SK-N-SH (cell line): ENCODE measurements at regions not wholly inside any gene's neighbourhood (a gene's known extent, or its start where the extent isn't known, plus 50 kb on each side); places are given as distances from the start of the nearest gene placed in this dataset.

Experiments
- CTCF ChIA-PET: fragments of 300-600, 350-600 bp; formaldehyde crosslinking; extraction: SDS; loops from one replicate; lab custom pipeline; 2021; lab: Yijun Ruan, JAX
- POLR2A ChIA-PET: fragments of 350-600 bp; sonication (Branson Sonifier 250); formaldehyde crosslinking; extraction: SDS; loops from one replicate; lab custom pipeline; 2020; ENCODE audit warnings: antibody characterized with exemption, inconsistent platforms; lab: Yijun Ruan, JAX
- DNase-seq: peaks from one replicate; pipeline ENCODE4 v3.0.0; 2012
- H2AFZ ChIP-seq: fragments of 200-600 bp; sonication (generic); 2 replicates; pipeline ENCODE4 v1.8.1; 2016; ENCODE audit warnings: antibody characterized with exemption, mild to moderate bottlenecking, low read depth
- H3F3A ChIP-seq: fragments of 200-600 bp; sonication (generic); replicated peaks from 2 replicates; pipeline ENCODE3; 2016; ENCODE audit warnings: antibody characterized with exemption, mild to moderate bottlenecking; ENCODE audit not compliant: insufficient read depth
- H3K27ac ChIP-seq, 2 experiments: fragments of 200-500 bp in 1 of 2; fragments of 200-600 bp in 1 of 2; sonication (Bioruptor generic) in 1 of 2; sonication (generic), shearing (Covaris generic) in 1 of 2; 2 replicates each; pipeline versions ENCODE4 v1.5.1 to v1.6.1; 2014 to 2016; ENCODE audit warnings: low read depth in 2 of 2, inconsistent platforms in 1 of 2, low read length in 1 of 2, mild to moderate bottlenecking in 1 of 2, mixed read lengths in 1 of 2
- H3K27me3 ChIP-seq: fragments of 200-600 bp; sonication (generic), shearing (Covaris generic); 2 replicates; pipeline ENCODE4 v1.6.1; 2016; ENCODE audit warnings: mixed run types; ENCODE audit not compliant: insufficient read depth
- H3K36me3 ChIP-seq, 2 experiments: fragments of 200-500 bp in 1 of 2; fragments of 200-600 bp in 1 of 2; sonication (Bioruptor generic) in 1 of 2; sonication (generic) in 1 of 2; replicated peaks in 1 of 2; 2 replicates each; pipeline versions ENCODE3 to v1.5.1; 2014 to 2016; ENCODE audit warnings: low read length in 1 of 2, mild to moderate bottlenecking in 1 of 2; ENCODE audit not compliant: insufficient read depth in 2 of 2, control insufficient read depth in 1 of 2
- H3K4me1 ChIP-seq, 2 experiments: fragments of 200-500 bp in 1 of 2; fragments of 200-600 bp in 1 of 2; sonication (Bioruptor generic) in 1 of 2; sonication (generic), shearing (Covaris generic) in 1 of 2; 2 replicates each; pipeline versions ENCODE4 v1.5.1 to v1.6.1; 2014 to 2016; ENCODE audit warnings: low read depth in 1 of 2, low read length in 1 of 2, mixed run types in 1 of 2; ENCODE audit not compliant: insufficient read depth in 2 of 2, control insufficient read depth in 1 of 2
- H3K4me2 ChIP-seq: fragments of 200-600 bp; sonication (generic), shearing (Covaris generic); 2 replicates; pipeline ENCODE4 v1.6.1; 2017; ENCODE audit warnings: mixed run types
- H3K4me3 ChIP-seq, 2 experiments: fragments of 200-500 bp in 1 of 2; fragments of 200-600 bp in 1 of 2; sonication (Bioruptor generic) in 1 of 2; sonication (generic), shearing (Covaris generic) in 1 of 2; 2 replicates each; pipeline versions ENCODE4 v1.5.1 to v1.8.1; 2014 to 2016; ENCODE audit warnings: low read depth in 2 of 2, inconsistent platforms in 1 of 2, low read length in 1 of 2, mild to moderate bottlenecking in 1 of 2, mixed read lengths in 1 of 2, moderate library complexity in 1 of 2
- H3K79me2 ChIP-seq: fragments of 200-600 bp; sonication (generic); 2 replicates; pipeline ENCODE4 v1.8.1; 2017; ENCODE audit warnings: mild to moderate bottlenecking; ENCODE audit not compliant: insufficient read depth
- H3K9ac ChIP-seq: fragments of 200-600 bp; sonication (generic); 2 replicates; pipeline ENCODE4 v1.6.1; 2017; ENCODE audit warnings: mixed run types
- H3K9me2 ChIP-seq: fragments of 200-600 bp; sonication (generic); 2 replicates; pipeline ENCODE4 v1.6.1; 2017; ENCODE audit warnings: mixed run types
- H3K9me3 ChIP-seq: fragments of 200-600 bp; sonication (generic); 2 replicates; pipeline ENCODE4 v1.6.1; 2017; ENCODE audit warnings: mixed run types, mild to moderate bottlenecking, moderate library complexity
- H4K20me1 ChIP-seq: fragments of 200-600 bp; sonication (generic); 2 replicates; pipeline ENCODE4 v1.6.1; 2017; ENCODE audit warnings: mild to moderate bottlenecking, mixed run types; ENCODE audit not compliant: insufficient read depth
- EZH2phosphoT487 ChIP-seq: fragments of 200-600 bp; sonication (generic); IDR thresholded peaks from 2 replicates; pipeline ENCODE4 v1.6.1; 2017; ENCODE audit warnings: low read depth, mixed run types, mild to moderate bottlenecking, antibody characterized with exemption, moderate library complexity, borderline replicate concordance
- FOXJ3 ChIP-seq: sonication (generic); formaldehyde crosslinking; IDR thresholded peaks from 2 replicates; pipeline ENCODE4 v1.5.1; 2020; ENCODE audit warnings: mild to moderate bottlenecking, missing genetic modification reagents
- GABPA ChIP-seq: IDR thresholded peaks from 2 replicates; pipeline ENCODE4 v1.4.0; 2012; ENCODE audit warnings: low read depth, mild to moderate bottlenecking
- GATA2 ChIP-seq: sonication (generic); formaldehyde crosslinking; IDR thresholded peaks from 2 replicates; pipeline ENCODE4 v1.5.0; 2020; ENCODE audit warnings: mild to moderate bottlenecking, missing genetic modification reagents
- MEF2A ChIP-seq: IDR thresholded peaks from 2 replicates; pipeline ENCODE4 v1.4.0; 2012; ENCODE audit warnings: low read depth, borderline replicate concordance
- NFIC ChIP-seq: IDR thresholded peaks from 2 replicates; pipeline ENCODE4 v1.4.0; 2012; ENCODE audit warnings: borderline replicate concordance
- NRF1 ChIP-seq: IDR thresholded peaks from 2 replicates; pipeline ENCODE4 v1.6.1; 2012; ENCODE audit warnings: low read depth, mild to moderate bottlenecking, low read length
- POLR2AphosphoS5 ChIP-seq: IDR thresholded peaks from 2 replicates; pipeline ENCODE4 v1.6.1; 2012; ENCODE audit warnings: low read depth, low read length
- RFX5 ChIP-seq: IDR thresholded peaks from 2 replicates; pipeline ENCODE4 v1.6.1; 2012; ENCODE audit warnings: mild to moderate bottlenecking, improper control_type of control experiment, low read length
- WGBS: methylation state at CpG from one replicate; pipeline ENCODE4 v1.1.6; 2017; ENCODE audit warnings: low lambda C conversion rate; 5-methylcytosine and 5-hydroxymethylcytosine counted together
- TF ChIP-seq, protein P1 (sequence below): IDR thresholded peaks from 2 replicates; pipeline ENCODE4 v1.4.0; 2012; ENCODE audit warnings: low read depth
- TF ChIP-seq, protein P2 (sequence below): fragments of 150-350 bp; IDR thresholded peaks from 2 replicates; pipeline ENCODE4 v1.6.1; 2016; ENCODE audit warnings: mild to moderate bottlenecking, low read depth, low read length
- TF ChIP-seq, protein P3 (sequence below): fragments of 200-600 bp; sonication (generic); IDR thresholded peaks from 2 replicates; pipeline ENCODE4 v1.6.1; 2017; ENCODE audit warnings: antibody characterized with exemption, mild to moderate bottlenecking, moderate library complexity
- TF ChIP-seq, protein P4 (sequence below): IDR thresholded peaks from 2 replicates; pipeline ENCODE4 v1.4.0; 2012; ENCODE audit warnings: low read depth, borderline replicate concordance
- TF ChIP-seq, protein P5 (sequence below): fragments of 150-350 bp; IDR thresholded peaks from 2 replicates; pipeline ENCODE4 v1.6.1; 2017; ENCODE audit warnings: antibody characterized with exemption, low read length, low read depth, borderline replicate concordance

DNA sequence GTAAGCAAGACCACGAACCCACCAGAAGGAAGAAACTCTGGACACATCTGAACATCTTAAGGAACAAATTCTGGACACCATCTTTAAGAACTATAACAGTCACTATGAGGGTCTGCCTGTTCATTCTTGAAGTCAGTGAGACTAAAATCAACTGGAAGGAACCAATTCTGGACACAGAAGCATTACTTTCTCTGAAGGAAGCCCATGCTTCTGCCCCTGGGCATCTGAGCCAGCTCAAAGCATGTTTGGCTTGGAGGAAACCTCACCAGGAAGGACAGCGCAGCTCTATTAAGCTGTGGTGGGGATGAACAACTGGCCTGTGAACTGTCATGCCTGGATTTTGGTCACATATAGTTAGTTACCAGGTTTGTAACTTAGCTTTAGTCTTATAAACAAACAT lies 132.4 kb upstream of the GDF10 start:
- Histone ChIP-seq H3K27ac (no peak overlapping the region), H3F3A (no peaks in the 10 kb centered on the region), H3K4me3 (no peak overlapping the region), H4K20me1 (no peaks in the 10 kb centered on the region), H3K4me2 (no peak overlapping the region), H3K9me3 (no peaks in the 10 kb centered on the region; the same call in 1 of the 2 replicates), H2AFZ (no peak overlapping the region), H3K79me2 (no peaks in the 10 kb centered on the region), H3K9me2 (no peaks in the 10 kb centered on the region), H3K4me1 (peaks cover 0 to 9% of the 10 kb centered on the region in 2 experiments; a peak in 1 of 4 replicates), H3K36me3 (no peaks in the 10 kb centered on the region), H3K27me3 (no peaks in the 10 kb centered on the region), H3K9ac (no peak overlapping the region)
- TF ChIP-seq FOXJ3 (CRISPR knock-in tag) (no peak), MEF2A (no peak), GATA2 (CRISPR knock-in tag) (no peak), EZH2phosphoT487 (no peak), GABPA (no peak), RFX5 (no peak), NFIC (no peak), NRF1 (no peak), POLR2AphosphoS5 (no peak)
- TF ChIP-seq, protein P1, sequence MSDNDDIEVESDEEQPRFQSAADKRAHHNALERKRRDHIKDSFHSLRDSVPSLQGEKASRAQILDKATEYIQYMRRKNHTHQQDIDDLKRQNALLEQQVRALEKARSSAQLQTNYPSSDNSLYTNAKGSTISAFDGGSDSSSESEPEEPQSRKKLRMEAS = no peak
- TF ChIP-seq, protein P2, sequence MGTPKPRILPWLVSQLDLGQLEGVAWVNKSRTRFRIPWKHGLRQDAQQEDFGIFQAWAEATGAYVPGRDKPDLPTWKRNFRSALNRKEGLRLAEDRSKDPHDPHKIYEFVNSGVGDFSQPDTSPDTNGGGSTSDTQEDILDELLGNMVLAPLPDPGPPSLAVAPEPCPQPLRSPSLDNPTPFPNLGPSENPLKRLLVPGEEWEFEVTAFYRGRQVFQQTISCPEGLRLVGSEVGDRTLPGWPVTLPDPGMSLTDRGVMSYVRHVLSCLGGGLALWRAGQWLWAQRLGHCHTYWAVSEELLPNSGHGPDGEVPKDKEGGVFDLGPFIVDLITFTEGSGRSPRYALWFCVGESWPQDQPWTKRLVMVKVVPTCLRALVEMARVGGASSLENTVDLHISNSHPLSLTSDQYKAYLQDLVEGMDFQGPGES = no peak
- TF ChIP-seq, protein P3, sequence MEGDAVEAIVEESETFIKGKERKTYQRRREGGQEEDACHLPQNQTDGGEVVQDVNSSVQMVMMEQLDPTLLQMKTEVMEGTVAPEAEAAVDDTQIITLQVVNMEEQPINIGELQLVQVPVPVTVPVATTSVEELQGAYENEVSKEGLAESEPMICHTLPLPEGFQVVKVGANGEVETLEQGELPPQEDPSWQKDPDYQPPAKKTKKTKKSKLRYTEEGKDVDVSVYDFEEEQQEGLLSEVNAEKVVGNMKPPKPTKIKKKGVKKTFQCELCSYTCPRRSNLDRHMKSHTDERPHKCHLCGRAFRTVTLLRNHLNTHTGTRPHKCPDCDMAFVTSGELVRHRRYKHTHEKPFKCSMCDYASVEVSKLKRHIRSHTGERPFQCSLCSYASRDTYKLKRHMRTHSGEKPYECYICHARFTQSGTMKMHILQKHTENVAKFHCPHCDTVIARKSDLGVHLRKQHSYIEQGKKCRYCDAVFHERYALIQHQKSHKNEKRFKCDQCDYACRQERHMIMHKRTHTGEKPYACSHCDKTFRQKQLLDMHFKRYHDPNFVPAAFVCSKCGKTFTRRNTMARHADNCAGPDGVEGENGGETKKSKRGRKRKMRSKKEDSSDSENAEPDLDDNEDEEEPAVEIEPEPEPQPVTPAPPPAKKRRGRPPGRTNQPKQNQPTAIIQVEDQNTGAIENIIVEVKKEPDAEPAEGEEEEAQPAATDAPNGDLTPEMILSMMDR = no peak
- TF ChIP-seq, protein P4, sequence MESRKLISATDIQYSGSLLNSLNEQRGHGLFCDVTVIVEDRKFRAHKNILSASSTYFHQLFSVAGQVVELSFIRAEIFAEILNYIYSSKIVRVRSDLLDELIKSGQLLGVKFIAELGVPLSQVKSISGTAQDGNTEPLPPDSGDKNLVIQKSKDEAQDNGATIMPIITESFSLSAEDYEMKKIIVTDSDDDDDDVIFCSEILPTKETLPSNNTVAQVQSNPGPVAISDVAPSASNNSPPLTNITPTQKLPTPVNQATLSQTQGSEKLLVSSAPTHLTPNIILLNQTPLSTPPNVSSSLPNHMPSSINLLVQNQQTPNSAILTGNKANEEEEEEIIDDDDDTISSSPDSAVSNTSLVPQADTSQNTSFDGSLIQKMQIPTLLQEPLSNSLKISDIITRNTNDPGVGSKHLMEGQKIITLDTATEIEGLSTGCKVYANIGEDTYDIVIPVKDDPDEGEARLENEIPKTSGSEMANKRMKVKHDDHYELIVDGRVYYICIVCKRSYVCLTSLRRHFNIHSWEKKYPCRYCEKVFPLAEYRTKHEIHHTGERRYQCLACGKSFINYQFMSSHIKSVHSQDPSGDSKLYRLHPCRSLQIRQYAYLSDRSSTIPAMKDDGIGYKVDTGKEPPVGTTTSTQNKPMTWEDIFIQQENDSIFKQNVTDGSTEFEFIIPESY = no peak
- TF ChIP-seq, protein P5, sequence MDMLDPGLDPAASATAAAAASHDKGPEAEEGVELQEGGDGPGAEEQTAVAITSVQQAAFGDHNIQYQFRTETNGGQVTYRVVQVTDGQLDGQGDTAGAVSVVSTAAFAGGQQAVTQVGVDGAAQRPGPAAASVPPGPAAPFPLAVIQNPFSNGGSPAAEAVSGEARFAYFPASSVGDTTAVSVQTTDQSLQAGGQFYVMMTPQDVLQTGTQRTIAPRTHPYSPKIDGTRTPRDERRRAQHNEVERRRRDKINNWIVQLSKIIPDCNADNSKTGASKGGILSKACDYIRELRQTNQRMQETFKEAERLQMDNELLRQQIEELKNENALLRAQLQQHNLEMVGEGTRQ = no peak
- 46% methylated on average over 2 of the region's 2 CpGs for WGBS
- no peak for DNase-seq
- CTCF ChIA-PET = interaction anchor here (1.0 to 1.8 kb wide), 2 partner anchors 143 to 145 kb away, joined by 3 to 6 read pairs; no protein-coding TSS in a partner anchor
- POLR2A ChIA-PET = no interaction called here
